ENCODE measurements at regions not wholly inside any gene's neighbourhood (a gene's known extent, or its start where the extent isn't known, plus 50 kb on each side); places are given as distances from the start of the nearest gene placed in this dataset.

GRCh38 chr12:124098101-124098757 lies 125.2 kb downstream of the ZNF664 start:
- no peak overlapping the region for H3K27ac Mint-ChIP-seq
- no peaks in the 10 kb centered on the region for H3K4me1 Mint-ChIP-seq (ENCODE audit: low read depth)
- TF ChIP-seq, protein P1, sequence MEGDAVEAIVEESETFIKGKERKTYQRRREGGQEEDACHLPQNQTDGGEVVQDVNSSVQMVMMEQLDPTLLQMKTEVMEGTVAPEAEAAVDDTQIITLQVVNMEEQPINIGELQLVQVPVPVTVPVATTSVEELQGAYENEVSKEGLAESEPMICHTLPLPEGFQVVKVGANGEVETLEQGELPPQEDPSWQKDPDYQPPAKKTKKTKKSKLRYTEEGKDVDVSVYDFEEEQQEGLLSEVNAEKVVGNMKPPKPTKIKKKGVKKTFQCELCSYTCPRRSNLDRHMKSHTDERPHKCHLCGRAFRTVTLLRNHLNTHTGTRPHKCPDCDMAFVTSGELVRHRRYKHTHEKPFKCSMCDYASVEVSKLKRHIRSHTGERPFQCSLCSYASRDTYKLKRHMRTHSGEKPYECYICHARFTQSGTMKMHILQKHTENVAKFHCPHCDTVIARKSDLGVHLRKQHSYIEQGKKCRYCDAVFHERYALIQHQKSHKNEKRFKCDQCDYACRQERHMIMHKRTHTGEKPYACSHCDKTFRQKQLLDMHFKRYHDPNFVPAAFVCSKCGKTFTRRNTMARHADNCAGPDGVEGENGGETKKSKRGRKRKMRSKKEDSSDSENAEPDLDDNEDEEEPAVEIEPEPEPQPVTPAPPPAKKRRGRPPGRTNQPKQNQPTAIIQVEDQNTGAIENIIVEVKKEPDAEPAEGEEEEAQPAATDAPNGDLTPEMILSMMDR (IDR thresholded peaks at IDR 0.05), result no peak
- no peak overlapping the region for H3K4me3 Mint-ChIP-seq
- DNase-seq, result no peak
- H3K27me3 Mint-ChIP-seq (ENCODE audit: insufficient read depth), result peaks cover 36% of the 10 kb centered on the region
- H3K9me3 Mint-ChIP-seq, result no peaks in the 10 kb centered on the region
- H3K36me3 Mint-ChIP-seq (ENCODE audit: low read depth), result no peaks in the 10 kb centered on the region

DNA sequence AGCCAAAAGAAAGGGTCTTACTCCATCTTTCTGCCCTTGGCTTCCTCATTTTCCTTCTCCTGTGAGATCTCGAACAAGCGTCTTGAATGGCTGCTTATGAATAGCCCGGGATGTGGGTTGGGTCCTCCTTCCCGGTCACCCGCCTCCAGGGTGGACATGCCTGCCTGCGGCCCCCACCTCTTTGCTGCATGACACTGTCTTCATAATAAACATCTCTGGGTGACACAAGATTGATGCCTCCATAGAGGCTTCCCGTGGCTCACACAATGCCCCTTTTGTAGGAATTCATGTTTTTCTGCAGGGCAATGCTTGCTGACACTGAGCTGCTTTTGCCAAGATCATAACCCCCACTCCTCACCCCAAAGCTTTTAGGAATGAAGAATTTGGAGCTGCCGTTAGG lies 125.9 kb downstream of the ZNF664 start:
- no peak overlapping the region for H3K27ac Mint-ChIP-seq

GRCh38 chr12:124099661-124100060 lies 126.6 kb downstream of the ZNF664 start:
- Mint-ChIP-seq H3K4me1 (ENCODE audit: low read depth) (no peaks in the 10 kb centered on the region), H3K9me3 (no peaks in the 10 kb centered on the region), H3K27ac (no peak overlapping the region), H3K27me3 (ENCODE audit: insufficient read depth) (peaks cover 36% of the 10 kb centered on the region), H3K36me3 (ENCODE audit: low read depth) (no peaks in the 10 kb centered on the region), H3K4me3 (no peak overlapping the region)
- TF ChIP-seq, protein P1 (IDR thresholded peaks at IDR 0.05), result no peak
- DNase-seq, result no peak

More for the DNA sequence above, 125.9 kb downstream of the ZNF664 start:
- DNase-seq, result no peak
- H3K9me3 Mint-ChIP-seq, result no peaks in the 10 kb centered on the region
- no peaks in the 10 kb centered on the region for H3K36me3 Mint-ChIP-seq (ENCODE audit: low read depth)
- peaks cover 36% of the 10 kb centered on the region for H3K27me3 Mint-ChIP-seq (ENCODE audit: insufficient read depth)
- TF ChIP-seq, protein P1 (IDR thresholded peaks at IDR 0.05), result no peak
- H3K4me3 Mint-ChIP-seq, result no peak overlapping the region
- no peaks in the 10 kb centered on the region for H3K4me1 Mint-ChIP-seq (ENCODE audit: low read depth)

DNA sequence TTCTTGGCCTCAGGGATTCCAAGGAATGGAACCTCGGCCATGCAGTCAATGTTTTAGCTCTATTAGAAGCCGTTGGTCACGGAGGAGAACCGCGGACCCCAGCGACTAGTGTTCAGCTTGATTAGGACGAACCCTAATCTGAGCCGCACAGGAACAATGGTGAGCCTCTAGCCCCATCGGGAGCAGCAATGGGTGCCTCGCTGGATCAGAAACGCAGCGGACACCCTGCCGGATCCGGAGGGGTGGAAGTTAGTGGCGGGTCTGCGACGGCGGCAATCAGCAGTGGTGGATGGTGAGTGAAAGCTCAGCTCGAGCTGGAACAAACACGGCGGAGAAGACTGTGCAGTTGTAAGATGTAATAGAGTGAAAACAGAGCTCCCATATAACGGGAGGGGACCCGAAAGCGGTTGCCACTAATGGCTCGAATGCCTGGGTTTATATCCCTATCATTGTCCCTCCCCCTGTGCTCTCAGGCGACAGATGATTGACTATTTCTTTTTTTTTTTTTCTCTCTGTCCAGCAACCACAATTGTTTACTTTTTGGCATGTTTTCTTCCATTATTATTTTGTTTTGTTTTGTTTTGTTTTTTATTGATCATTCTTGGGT lies 127.7 kb downstream of the ZNF664 start:
- Mint-ChIP-seq H3K9me3 (no peaks in the 10 kb centered on the region), H3K36me3 (ENCODE audit: low read depth) (no peaks in the 10 kb centered on the region), H3K27me3 (ENCODE audit: insufficient read depth) (peaks cover 33% of the 10 kb centered on the region), H3K27ac (no peak overlapping the region), H3K4me3 (no peak overlapping the region), H3K4me1 (ENCODE audit: low read depth) (no peaks in the 10 kb centered on the region)
- DNase-seq, result no peak
- TF ChIP-seq, protein P1 (IDR thresholded peaks at IDR 0.05), result no peak

GRCh38 chr12:124105546-124105945 lies 132.5 kb downstream of the ZNF664 start:
- DNase-seq, result no peak
- Mint-ChIP-seq H3K4me1 (ENCODE audit: low read depth) (no peaks in the 10 kb centered on the region), H3K27me3 (ENCODE audit: insufficient read depth) (peaks cover 19% of the 10 kb centered on the region), H3K9me3 (peaks cover 9% of the 10 kb centered on the region), H3K4me3 (no peak overlapping the region), H3K36me3 (ENCODE audit: low read depth) (peaks cover 7% of the 10 kb centered on the region; the same call in 1 of the 2 replicates), H3K27ac (no peak overlapping the region)
- TF ChIP-seq, protein P1 (IDR thresholded peaks at IDR 0.05), result no peak

Data from HFFc6 (cell line).